GM19043 (cell line): ENCODE measurements at regions not wholly inside any gene's neighbourhood (a gene's known extent, or its start where the extent isn't known, plus 50 kb on each side); places are given as distances from the start of the nearest gene placed in this dataset.

Experiments used
- ATAC-seq: cut with Tn5 transposase; IDR thresholded peaks from one replicate; pipeline ENCODE4 v1.9.1; 2021; ENCODE audit warnings: low read depth; ENCODE audit not compliant: unreplicated experiment

DNA sequence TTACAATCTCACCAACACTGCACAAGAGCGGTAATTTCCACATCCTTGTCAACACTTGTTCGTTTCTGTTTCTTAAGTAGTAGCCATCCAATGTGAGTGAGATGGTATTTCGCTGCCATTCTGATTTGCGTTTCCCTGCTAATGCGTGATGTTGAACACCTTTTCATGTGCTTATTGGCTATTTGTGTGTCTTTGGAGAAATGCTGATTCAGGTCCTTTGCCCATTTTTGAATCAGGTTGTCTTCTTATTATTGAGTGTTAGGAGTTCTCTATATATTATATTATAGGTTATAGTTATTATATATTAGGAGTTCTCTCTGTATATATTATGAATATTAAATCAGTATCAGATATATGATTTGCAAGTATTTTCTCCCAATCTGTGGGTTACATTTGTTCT lies 59.9 kb upstream of the IRX4 start:
- ATAC-seq, result no peak

DNA sequence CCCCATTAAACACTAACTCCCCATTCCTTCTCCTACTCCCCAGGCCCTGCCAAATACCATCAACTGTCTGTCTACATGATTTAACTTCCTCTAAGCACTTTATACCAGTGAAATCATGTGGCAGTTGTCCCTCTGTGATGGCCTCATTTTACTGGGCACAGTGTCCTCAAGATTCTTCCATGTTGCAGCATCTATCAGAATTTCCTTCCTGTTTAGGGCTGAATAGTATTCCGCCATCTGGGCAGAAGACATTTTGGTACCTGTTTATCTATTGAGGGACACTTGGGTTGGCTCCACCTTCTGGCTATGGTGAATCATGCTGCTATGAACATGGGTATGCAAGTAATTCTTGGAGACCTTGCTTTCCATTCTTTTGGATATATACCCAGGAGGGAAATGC lies 59.4 kb upstream of the IRX4 start:
- no peak for ATAC-seq

DNA sequence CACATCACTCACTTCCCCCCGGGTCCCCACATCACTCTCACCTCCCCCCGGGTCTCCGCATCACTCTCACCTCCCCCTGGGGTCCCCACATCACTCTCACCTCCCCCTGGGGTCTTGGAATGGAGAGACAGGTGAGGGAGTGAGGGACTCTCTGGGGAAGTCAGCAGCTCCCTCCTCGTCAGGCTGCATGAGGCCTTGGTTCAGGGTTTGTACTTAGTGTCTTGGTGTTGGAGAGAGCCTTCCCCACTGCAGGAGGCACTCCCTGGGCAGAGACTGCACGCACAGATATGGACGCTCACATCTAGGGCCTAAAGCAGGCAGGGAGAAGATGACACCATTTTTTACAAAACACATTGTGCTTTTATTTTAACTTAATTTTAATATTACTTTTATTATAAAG lies 56.5 kb upstream of the IRX4 start:
- ATAC-seq, result no peak

DNA sequence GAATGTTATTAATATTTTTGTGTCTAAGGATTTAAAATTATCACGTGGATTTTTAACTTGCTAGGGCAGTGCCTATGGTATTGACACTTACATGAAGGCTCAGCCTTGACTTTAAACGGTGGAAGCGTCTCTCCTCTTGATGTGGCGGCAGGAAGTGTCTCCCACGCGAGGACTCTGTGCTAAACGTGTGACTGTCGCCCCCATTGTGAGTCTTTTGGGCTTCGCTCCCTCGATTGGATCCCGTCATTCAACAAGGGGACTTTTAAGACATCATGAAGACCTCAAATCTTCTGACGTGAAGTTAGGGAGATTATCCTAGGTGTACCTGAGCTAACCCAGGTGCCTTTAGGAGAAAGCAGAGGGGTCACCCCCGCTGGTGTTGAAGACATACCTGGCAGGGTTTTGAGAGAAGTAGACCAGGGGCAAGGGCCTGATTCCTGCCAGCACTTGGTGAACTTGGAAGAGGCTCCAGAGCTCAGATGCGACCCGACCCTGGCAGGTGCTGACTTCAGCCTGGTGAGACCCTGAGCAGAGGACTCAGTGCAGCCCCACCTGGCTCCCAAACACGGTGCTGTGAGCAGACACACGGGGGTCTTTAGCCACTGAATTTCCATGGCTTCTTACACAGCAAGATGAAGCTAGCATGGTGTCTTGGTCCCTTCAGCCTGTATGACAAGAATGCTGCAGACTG lies 55.7 kb upstream of the IRX4 start:
- no peak for ATAC-seq

DNA sequence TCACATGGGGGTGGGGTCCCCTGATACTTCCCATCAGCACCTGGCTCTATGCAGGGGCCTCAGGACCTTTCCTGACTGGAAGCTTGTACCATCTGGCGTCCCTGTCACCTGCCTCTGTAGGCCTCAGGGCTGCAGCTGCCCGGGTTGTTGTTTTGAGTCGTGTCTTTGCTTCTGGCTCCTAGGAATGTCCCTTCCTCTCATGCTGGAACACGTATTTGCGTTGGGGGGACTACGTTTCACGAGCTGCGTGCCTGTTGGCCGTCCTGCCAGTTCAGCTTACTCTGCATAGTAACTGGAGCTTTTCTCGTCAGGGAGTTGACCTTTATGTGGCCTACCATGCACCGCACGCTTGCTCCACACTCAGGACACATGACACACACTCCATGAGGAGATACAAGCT lies 54.9 kb upstream of the IRX4 start:
- ATAC-seq, result no peak

DNA sequence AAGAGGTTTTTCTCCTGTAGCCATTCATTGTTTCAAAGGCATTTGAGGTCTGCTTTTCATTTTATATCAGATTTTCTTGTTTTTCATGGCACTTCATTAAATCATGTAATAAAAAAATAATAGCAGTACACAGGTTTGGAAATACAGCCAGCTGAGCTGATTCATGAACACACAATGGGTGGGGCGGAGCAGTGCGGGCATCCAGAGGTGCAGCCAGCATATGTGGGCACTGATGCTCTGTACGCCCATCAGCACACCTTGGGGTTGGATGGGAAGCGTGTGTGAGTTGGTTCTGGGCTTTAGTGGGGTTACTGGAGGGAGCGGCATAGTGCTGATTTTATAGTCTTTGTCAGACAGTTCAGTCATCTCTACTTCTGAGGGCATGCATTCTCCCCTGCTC lies 54.2 kb upstream of the IRX4 start:
- no peak for ATAC-seq

DNA sequence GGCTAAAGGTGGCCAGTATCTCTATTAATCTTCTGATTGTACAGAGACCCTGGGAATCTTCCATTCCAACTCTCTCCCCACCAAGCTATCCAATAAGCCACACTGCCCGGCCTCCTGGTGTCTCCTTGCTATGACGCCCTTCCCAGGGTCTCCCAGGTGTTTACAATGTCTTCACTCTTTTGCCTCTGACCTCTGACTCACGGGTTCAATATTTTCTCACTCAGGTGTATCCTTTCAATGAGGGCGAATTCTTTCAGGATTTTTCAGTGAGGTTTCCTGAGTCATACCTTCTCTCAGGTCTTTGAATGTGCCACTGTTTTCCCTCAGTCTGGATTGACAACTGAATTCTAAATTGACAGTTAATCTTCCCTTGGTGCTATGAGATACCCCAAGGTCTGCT lies 53.7 kb upstream of the IRX4 start:
- ATAC-seq, result no peak

DNA sequence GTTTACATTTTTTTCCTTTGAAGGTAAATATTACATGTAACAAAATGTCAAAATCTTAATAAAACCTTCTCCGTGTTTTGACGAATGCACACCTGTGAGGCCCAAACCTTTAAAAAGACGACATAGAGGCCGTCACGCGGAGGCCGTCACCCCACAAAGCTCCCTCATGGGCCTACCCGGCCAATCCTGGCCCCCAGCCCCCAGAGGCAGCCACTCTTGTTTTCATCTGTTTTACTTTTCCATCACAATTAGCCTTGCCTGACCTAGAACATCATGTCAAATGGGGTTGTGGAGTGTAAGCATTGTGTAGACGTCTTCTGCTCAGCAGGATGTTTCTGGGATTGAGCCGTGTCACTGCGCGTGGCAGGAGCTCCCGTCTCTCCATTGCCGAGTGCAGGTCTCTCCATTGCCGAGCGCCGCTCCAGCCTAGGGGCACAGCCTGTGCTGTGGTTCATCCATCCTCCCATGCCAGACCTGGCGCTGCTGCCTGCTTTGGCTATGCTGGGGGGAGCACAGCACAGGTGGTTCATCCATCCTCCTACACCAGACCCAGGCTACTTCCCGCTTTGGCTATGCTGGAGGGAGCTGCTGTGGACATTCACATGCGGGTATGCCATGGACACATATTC lies 52.2 kb upstream of the IRX4 start:
- no peak for ATAC-seq

DNA sequence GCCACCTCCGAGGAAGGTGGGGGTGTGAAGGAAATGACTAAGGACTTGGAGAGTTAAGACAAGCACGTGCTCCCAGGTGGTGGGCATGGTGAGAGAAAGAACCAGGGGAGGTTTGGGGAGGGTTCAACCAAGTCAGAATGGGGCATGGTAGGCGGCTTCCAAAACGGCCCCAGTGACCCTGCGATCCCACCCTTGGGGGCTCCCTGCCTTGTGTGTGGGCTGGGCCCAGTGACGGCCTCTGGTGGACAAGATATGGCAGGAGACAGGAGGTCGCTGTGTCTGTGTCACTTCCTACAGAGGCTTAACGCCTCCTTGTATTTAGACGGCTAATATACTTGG lies 51.3 kb upstream of the IRX4 start:
- no peak for ATAC-seq

DNA sequence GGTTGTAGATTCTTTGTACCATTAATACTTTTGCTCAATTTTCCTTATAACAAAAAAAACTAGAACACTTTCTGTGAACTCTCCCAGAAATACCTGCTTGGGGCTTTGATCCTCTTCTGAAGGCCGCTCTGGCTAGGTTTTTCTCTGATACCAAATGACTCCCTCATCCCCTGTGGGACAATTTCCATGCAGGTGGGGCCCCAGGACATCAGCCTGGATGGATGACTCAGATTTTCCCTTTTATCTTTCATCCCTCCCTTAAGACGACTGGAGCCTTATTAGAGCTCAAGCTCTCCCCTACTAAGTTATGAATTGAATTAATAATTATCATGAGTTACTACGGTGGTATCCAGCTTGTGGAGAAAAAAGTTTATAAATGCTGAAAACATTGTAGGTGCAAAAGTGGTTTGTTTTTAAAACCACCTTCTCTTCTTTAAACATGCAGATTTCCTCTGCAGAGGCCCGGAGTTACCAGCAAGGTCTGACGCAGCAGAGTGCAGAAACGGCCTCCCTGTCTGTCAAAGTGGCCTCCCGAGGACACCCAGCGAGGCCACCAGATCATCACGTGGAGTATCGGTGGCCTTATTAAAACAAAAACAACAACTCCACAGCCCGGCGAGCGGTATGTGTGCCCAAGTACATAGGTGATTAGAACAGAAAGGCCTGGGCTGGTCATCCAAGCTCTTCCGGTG lies 50.8 kb upstream of the IRX4 start:
- no peak for ATAC-seq
